ENCODE measurements at regions not wholly inside any gene's neighbourhood (a gene's known extent, or its start where the extent isn't known, plus 50 kb on each side); places are given as distances from the start of the nearest gene placed in this dataset.

GRCh38 chr7:25436413-25436812 lies 208.1 kb upstream of the NPVF start:
- no peak for TF ChIP-seq FOXP2 (optimal IDR thresholded peaks at IDR 0.05; ENCODE audit: control extremely low read depth, extremely low read length, insufficient read depth)
- no peak for TF ChIP-seq EZH2 (IDR thresholded peaks at IDR 0.05)

All from SK-N-MC (cell line).